LNCAP (cell line): ENCODE measurements at regions not wholly inside any gene's neighbourhood (a gene's known extent, or its start where the extent isn't known, plus 50 kb on each side); places are given as distances from the start of the nearest gene placed in this dataset.

ENCODE experiments used
- TF ChIP-seq, protein P1 (sequence below): fragments of 450-650 bp; IDR thresholded peaks from 2 replicates; pipeline ENCODE4 v1.5.1; 2017; ENCODE audit warnings: mild to moderate bottlenecking

DNA sequence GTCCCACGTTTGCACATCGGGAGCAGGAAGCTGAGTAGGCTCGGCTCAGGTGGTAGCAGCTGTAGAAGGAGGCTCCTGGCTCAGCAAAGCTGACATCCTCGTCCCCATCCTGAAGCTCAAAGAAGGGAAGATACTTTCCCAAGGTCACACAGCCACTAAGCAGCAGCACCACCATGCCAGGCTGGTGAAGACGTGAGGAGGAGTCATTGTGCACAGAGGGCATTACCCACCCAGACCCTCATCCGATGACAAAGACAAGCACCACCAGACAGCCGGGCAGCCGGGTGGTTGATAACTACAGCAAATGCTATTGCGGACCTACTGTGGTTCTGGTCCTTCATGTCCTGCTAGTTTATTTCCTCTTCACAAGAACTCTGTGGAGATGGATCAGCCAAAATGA, 186.9 kb downstream of the MATN1 start:
- TF ChIP-seq, protein P1, sequence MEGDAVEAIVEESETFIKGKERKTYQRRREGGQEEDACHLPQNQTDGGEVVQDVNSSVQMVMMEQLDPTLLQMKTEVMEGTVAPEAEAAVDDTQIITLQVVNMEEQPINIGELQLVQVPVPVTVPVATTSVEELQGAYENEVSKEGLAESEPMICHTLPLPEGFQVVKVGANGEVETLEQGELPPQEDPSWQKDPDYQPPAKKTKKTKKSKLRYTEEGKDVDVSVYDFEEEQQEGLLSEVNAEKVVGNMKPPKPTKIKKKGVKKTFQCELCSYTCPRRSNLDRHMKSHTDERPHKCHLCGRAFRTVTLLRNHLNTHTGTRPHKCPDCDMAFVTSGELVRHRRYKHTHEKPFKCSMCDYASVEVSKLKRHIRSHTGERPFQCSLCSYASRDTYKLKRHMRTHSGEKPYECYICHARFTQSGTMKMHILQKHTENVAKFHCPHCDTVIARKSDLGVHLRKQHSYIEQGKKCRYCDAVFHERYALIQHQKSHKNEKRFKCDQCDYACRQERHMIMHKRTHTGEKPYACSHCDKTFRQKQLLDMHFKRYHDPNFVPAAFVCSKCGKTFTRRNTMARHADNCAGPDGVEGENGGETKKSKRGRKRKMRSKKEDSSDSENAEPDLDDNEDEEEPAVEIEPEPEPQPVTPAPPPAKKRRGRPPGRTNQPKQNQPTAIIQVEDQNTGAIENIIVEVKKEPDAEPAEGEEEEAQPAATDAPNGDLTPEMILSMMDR, result no peak

GRCh38 chr1:30535595-30536325, 187.6 kb downstream of the MATN1 start:
- TF ChIP-seq, protein P1, result no peak

DNA sequence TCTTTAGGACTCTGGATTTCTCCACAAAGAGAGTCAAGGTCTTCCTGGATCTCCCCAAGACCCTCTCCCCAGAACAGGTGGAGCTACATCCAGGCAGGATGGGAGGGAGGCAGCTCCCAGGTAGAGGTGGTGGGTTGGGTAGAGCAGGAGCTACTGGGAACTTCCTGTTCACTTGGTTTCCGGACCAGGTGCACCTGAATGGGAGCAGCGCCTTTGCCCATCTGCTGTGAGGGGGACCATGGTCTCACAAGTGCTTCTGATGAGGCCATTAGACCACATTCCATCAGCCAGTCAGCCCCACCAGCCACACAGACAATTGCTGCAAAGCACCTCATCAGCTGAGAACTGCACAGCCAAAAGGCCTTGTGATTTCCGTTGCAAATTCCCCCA, 188.8 kb downstream of the MATN1 start:
- TF ChIP-seq, protein P1, result no peak

GRCh38 chr1:30533796-30534550, 189.4 kb downstream of the MATN1 start:
- TF ChIP-seq, protein P1, result no peak

GRCh38 chr1:30533141-30533540, 190.2 kb downstream of the MATN1 start:
- TF ChIP-seq, protein P1, result no peak

DNA sequence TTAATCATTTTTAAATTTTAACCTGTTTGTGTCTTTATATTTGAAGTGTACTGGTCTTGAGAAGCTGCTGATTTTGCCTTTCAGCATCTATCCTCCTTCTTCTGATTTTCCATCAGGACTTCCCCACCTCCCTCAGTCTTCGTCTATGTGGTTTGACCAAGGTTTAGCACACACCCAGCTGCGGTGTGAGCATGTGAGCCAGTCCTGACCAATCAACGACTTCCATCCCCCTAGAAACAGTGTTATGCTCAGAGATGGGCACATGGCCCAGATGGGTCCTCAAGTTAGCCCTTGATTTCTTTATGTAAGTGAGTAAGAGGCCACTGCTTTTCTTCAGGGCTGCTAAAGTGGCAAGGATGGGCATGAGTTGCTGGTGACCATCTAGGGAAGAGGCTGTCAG, 190.8 kb downstream of the MATN1 start:
- TF ChIP-seq, protein P1, result no peak

GRCh38 chr1:30527511-30528140, 195.8 kb downstream of the MATN1 start:
- TF ChIP-seq, protein P1, result no peak
